HL-60 (cell line): ENCODE measurements at regions not wholly inside any gene's neighbourhood (a gene's known extent, or its start where the extent isn't known, plus 50 kb on each side); places are given as distances from the start of the nearest gene placed in this dataset.

Source experiments
- DNase-seq, 2 experiments: peaks; one replicate each; pipeline ENCODE4 v3.0.0-alpha.2; 2010 to 2020; ENCODE audit warnings: low read depth in 1 of 2, low spot score in 1 of 2
- H3K27ac ChIP-seq: fragments of 250-450 bp; sonication (Bioruptor Pico); replicated peaks from 2 replicates; pipeline ENCODE4 v1.5.1; 2020; ENCODE audit warnings: mild to moderate bottlenecking, moderate library complexity
- H3K27me3 ChIP-seq: fragments of 250-450 bp; sonication (Bioruptor Pico); 2 replicates; pipeline ENCODE4 v1.5.1; 2021; ENCODE audit warnings: mild to moderate bottlenecking, moderate library complexity; ENCODE audit not compliant: insufficient read depth, poor library complexity, severe bottlenecking
- H3K4me3 ChIP-seq: replicated peaks from 2 replicates; pipeline ENCODE4 v1.5.1; 2011; ENCODE audit warnings: mild to moderate bottlenecking, control low read depth, low read length; ENCODE audit not compliant: insufficient read depth
- GABPA ChIP-seq: IDR thresholded peaks from 2 replicates; pipeline ENCODE4 v1.6.1; 2012; ENCODE audit warnings: low read depth
- POLR2AphosphoS5 ChIP-seq: IDR thresholded peaks from 2 replicates; pipeline ENCODE4 v1.6.1; 2012; ENCODE audit warnings: low read depth
- SPI1 ChIP-seq: IDR thresholded peaks from 2 replicates; pipeline ENCODE4 v1.6.1; 2012; ENCODE audit warnings: low read depth, mild to moderate bottlenecking, borderline replicate concordance
- TF ChIP-seq, protein P1 (sequence below): IDR thresholded peaks from 2 replicates; pipeline ENCODE4 v1.6.1; 2012; ENCODE audit warnings: low read depth; ENCODE audit not compliant: insufficient replicate concordance
- TF ChIP-seq, protein P2 (sequence below): IDR thresholded peaks from one replicate; pipeline ENCODE4 v1.5.1; 2011; ENCODE audit warnings: low read length, control low read depth, inconsistent platforms; ENCODE audit not compliant: insufficient read depth

DNA sequence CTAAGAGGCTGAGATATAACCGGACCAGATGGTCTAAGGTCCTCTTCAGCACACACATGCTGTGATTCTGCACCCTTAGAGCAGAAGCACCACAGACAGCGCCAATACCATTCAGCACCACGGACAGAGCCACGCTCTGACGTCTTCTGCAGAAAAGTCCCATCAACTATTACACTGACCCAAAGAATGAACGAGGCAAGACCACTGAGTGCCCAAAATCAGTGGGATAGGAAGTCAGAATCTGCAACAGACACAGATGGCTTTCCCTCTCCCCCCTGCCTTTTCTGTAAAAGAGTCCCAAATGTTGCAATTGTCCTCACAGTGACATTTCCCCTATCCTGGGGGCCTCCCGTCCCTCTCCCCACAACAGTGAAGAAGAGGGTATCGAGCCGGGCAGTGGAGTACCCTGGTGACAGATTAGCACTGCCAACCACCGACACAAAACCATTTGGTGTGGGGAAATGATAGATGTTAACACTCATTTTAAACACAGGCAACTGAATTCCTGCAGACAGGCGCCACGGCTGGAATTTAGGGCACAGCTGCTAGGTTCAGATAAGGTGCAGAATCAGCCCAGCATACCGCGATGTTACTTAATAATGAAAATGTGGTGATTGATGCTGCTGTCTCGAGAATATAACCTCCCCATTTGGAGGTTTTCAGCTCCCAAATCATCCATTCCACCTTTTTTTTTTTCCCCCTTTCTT lies 66.6 kb upstream of the CTNNBL1 start:
- peaks cover 11% of the 10 kb centered on the region for H3K27me3 ChIP-seq

DNA sequence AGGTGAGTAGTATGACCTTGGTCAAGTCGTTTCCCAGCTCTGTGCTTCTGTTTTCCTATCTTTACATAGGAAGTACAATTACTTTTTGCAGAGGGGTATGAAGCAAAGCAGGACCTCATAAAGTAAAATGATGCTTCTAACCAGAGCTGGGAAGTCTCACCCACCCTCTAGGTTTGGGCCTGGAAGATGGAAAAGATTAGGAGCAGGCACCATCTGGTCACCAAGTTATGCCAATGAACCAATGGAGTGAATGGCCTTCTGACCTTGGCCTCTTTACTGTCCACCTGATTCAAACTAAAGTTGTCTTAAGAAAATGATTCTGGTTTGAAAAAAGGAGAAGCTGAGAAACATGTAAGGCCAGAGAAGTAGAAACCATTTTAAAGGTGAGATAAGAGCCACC lies 68.9 kb upstream of the CTNNBL1 start:
- TF ChIP-seq, protein P1, sequence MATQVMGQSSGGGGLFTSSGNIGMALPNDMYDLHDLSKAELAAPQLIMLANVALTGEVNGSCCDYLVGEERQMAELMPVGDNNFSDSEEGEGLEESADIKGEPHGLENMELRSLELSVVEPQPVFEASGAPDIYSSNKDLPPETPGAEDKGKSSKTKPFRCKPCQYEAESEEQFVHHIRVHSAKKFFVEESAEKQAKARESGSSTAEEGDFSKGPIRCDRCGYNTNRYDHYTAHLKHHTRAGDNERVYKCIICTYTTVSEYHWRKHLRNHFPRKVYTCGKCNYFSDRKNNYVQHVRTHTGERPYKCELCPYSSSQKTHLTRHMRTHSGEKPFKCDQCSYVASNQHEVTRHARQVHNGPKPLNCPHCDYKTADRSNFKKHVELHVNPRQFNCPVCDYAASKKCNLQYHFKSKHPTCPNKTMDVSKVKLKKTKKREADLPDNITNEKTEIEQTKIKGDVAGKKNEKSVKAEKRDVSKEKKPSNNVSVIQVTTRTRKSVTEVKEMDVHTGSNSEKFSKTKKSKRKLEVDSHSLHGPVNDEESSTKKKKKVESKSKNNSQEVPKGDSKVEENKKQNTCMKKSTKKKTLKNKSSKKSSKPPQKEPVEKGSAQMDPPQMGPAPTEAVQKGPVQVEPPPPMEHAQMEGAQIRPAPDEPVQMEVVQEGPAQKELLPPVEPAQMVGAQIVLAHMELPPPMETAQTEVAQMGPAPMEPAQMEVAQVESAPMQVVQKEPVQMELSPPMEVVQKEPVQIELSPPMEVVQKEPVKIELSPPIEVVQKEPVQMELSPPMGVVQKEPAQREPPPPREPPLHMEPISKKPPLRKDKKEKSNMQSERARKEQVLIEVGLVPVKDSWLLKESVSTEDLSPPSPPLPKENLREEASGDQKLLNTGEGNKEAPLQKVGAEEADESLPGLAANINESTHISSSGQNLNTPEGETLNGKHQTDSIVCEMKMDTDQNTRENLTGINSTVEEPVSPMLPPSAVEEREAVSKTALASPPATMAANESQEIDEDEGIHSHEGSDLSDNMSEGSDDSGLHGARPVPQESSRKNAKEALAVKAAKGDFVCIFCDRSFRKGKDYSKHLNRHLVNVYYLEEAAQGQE, result no peak
- no peak for TF ChIP-seq SPI1
- TF ChIP-seq GABPA, result no peak
- no peak for TF ChIP-seq POLR2AphosphoS5
- TF ChIP-seq, protein P2, sequence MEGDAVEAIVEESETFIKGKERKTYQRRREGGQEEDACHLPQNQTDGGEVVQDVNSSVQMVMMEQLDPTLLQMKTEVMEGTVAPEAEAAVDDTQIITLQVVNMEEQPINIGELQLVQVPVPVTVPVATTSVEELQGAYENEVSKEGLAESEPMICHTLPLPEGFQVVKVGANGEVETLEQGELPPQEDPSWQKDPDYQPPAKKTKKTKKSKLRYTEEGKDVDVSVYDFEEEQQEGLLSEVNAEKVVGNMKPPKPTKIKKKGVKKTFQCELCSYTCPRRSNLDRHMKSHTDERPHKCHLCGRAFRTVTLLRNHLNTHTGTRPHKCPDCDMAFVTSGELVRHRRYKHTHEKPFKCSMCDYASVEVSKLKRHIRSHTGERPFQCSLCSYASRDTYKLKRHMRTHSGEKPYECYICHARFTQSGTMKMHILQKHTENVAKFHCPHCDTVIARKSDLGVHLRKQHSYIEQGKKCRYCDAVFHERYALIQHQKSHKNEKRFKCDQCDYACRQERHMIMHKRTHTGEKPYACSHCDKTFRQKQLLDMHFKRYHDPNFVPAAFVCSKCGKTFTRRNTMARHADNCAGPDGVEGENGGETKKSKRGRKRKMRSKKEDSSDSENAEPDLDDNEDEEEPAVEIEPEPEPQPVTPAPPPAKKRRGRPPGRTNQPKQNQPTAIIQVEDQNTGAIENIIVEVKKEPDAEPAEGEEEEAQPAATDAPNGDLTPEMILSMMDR, result no peak
- DNase-seq, result no peak
- H3K27ac ChIP-seq, result no peak overlapping the region
- no peak overlapping the region for H3K4me3 ChIP-seq
- H3K27me3 ChIP-seq, result peaks cover 5% of the 10 kb centered on the region

More for the DNA sequence above, 66.6 kb upstream of the CTNNBL1 start:
- TF ChIP-seq POLR2AphosphoS5 (no peak), SPI1 (no peak), GABPA (no peak)
- TF ChIP-seq, protein P1, result peak; percentile 100
- TF ChIP-seq, protein P2, result no peak
- Histone ChIP-seq H3K4me3 (no peak overlapping the region), H3K27ac (no peak overlapping the region)
- DNase-seq, result peak; percentile 21 to 22

DNA sequence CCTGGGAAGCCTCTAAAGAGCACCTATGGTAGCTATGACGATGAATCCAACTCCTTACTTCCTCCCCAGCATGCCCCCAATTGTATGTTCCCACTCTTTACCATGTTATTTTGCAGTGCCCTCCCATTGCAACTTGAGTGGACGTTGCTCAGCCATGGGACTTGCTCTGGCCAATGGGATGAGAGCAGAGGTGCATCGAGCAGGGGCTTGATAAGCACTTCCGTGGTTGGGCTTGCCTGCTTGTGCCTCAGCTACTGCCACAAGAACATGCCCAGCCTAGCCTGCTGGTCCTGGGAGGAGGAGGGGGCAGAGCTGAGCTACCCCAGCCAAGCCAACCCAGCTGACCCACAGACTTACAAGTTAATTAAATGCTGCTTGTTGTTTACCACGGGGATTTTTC lies 71.1 kb upstream of the CTNNBL1 start:
- no peak for DNase-seq
- H3K4me3 ChIP-seq, result no peak overlapping the region
- no peak overlapping the region for H3K27ac ChIP-seq
- no peaks in the 10 kb centered on the region for H3K27me3 ChIP-seq
- TF ChIP-seq GABPA, result no peak
- no peak for TF ChIP-seq SPI1
- TF ChIP-seq POLR2AphosphoS5, result no peak
- TF ChIP-seq, protein P2, result no peak
- TF ChIP-seq, protein P1, result no peak
